ENCODE measurements at regions not wholly inside any gene's neighbourhood (a gene's known extent, or its start where the extent isn't known, plus 50 kb on each side); places are given as distances from the start of the nearest gene placed in this dataset.

GRCh38 chr2:192416060-192416459, 221.3 kb upstream of the TMEFF2 start:
- CTCF ChIA-PET, result no interaction called here
- TF ChIP-seq MAX (IDR thresholded peaks at IDR 0.05; ENCODE audit: insufficient read depth, insufficient read length), result no peak
- no peaks in the 10 kb centered on the region for H3K36me3 ChIP-seq (ENCODE audit: control insufficient read depth in 2 of 2, extremely low read depth in 1 of 2, insufficient read depth in 2 of 2, low read length in 2 of 2)
- H3K4me2 ChIP-seq (ENCODE audit: insufficient read depth, low read length), result no peak overlapping the region
- DNase-seq (ENCODE audit: low read depth, low spot score), result no peak
- H3K9ac ChIP-seq (replicated peaks; ENCODE audit: extremely low read depth, insufficient read depth, low read length), result no peak overlapping the region
- H3K27me3 ChIP-seq (ENCODE audit: control insufficient read depth in 2 of 2, insufficient read depth in 2 of 2, low read length in 2 of 2), result no peaks in the 10 kb centered on the region
- H3K4me1 ChIP-seq (ENCODE audit: control insufficient read depth, extremely low read depth, insufficient read depth, low read length), result no peaks in the 10 kb centered on the region
- no peaks in the 10 kb centered on the region for H3K79me2 ChIP-seq (ENCODE audit: control insufficient read depth, insufficient read depth, low read length)
- H3K9me1 ChIP-seq (replicated peaks; ENCODE audit: control insufficient read depth, extremely low read depth, insufficient read depth, low read length), result no peaks in the 10 kb centered on the region
- BruUV-seq (replicated peaks), result no TSS peak
- H2AFZ ChIP-seq (ENCODE audit: low read depth, low read length), result no peak overlapping the region
- no peaks in the 10 kb centered on the region for H4K20me1 ChIP-seq (replicated peaks; ENCODE audit: control insufficient read depth, extremely low read depth, insufficient read depth, low read length)
- POLR2A ChIA-PET, result no interaction called here
- no peaks in the 10 kb centered on the region for H3K9me3 ChIP-seq (replicated peaks; ENCODE audit: control insufficient read depth, insufficient read depth, low read length)
- no peak overlapping the region for H3K27ac ChIP-seq (ENCODE audit: insufficient read depth, low read depth, low read length)
- FAIRE-seq, result no peak
- dilution Hi-C loops (cut with MboI; ENCODE audit: extremely low pct_ligation_motif_present, low sequenced_read_pairs), result no loop called here
- no peak overlapping the region for H3K4me3 ChIP-seq (replicated peaks in 1 of 3; ENCODE audit: insufficient read depth in 1 of 3, low read depth in 1 of 3, low read length in 3 of 3)
- intact Hi-C loops (cut with micrococcal nuclease), result no loop called here

DNA sequence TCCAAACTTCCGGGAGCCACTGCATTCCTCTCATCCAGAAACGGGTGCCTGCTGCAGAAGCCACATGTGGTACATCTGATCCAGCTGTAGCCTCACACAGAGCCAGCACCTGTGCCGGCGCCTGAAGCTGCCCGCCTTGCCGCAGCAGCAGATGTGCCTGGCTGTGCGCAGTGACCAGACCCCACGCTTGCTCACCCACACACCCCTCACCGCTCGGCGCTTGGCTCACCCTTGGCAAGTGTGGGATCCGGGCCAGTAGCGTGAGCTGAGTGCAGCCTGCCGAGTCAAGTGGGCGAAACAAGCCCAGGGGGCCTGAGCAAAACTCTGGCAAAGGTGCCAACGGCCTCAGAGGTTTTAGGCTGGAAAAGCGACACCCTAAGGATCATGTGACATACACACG, 220.1 kb upstream of the TMEFF2 start:
- Histone ChIP-seq H3K4me3 (replicated peaks in 1 of 3; ENCODE audit: insufficient read depth in 1 of 3, low read depth in 1 of 3, low read length in 3 of 3) (no peak overlapping the region), H3K27me3 (ENCODE audit: control insufficient read depth in 2 of 2, insufficient read depth in 2 of 2, low read length in 2 of 2) (no peaks in the 10 kb centered on the region), H3K36me3 (ENCODE audit: control insufficient read depth in 2 of 2, extremely low read depth in 1 of 2, insufficient read depth in 2 of 2, low read length in 2 of 2) (no peaks in the 10 kb centered on the region), H3K4me1 (ENCODE audit: control insufficient read depth, extremely low read depth, insufficient read depth, low read length) (no peaks in the 10 kb centered on the region), H3K9me1 (replicated peaks; ENCODE audit: control insufficient read depth, extremely low read depth, insufficient read depth, low read length) (no peaks in the 10 kb centered on the region), H3K27ac (ENCODE audit: insufficient read depth, low read depth, low read length) (no peak overlapping the region), H3K4me2 (ENCODE audit: insufficient read depth, low read length) (no peak overlapping the region), H3K9ac (replicated peaks; ENCODE audit: extremely low read depth, insufficient read depth, low read length) (no peak overlapping the region), H2AFZ (ENCODE audit: low read depth, low read length) (no peak overlapping the region), H4K20me1 (replicated peaks; ENCODE audit: control insufficient read depth, extremely low read depth, insufficient read depth, low read length) (no peaks in the 10 kb centered on the region), H3K79me2 (ENCODE audit: control insufficient read depth, insufficient read depth, low read length) (no peaks in the 10 kb centered on the region), H3K9me3 (replicated peaks; ENCODE audit: control insufficient read depth, insufficient read depth, low read length) (no peaks in the 10 kb centered on the region)
- dilution Hi-C loops (cut with MboI; ENCODE audit: extremely low pct_ligation_motif_present, low sequenced_read_pairs) (no loop called here), intact Hi-C loops (cut with micrococcal nuclease) (no loop called here)
- ChIA-PET CTCF (no interaction called here), POLR2A (no interaction called here)
- no TSS peak for BruUV-seq (replicated peaks)
- no peak for DNase-seq (ENCODE audit: low read depth, low spot score)
- no peak for FAIRE-seq
- TF ChIP-seq POLR2A (IDR thresholded peaks at IDR 0.05; ENCODE audit: low read depth, low read length), result no peak

All from endothelial cell of umbilical vein (primary cell).